ENCODE measurements at regions not wholly inside any gene's neighbourhood (a gene's known extent, or its start where the extent isn't known, plus 50 kb on each side); places are given as distances from the start of the nearest gene placed in this dataset.

DNA sequence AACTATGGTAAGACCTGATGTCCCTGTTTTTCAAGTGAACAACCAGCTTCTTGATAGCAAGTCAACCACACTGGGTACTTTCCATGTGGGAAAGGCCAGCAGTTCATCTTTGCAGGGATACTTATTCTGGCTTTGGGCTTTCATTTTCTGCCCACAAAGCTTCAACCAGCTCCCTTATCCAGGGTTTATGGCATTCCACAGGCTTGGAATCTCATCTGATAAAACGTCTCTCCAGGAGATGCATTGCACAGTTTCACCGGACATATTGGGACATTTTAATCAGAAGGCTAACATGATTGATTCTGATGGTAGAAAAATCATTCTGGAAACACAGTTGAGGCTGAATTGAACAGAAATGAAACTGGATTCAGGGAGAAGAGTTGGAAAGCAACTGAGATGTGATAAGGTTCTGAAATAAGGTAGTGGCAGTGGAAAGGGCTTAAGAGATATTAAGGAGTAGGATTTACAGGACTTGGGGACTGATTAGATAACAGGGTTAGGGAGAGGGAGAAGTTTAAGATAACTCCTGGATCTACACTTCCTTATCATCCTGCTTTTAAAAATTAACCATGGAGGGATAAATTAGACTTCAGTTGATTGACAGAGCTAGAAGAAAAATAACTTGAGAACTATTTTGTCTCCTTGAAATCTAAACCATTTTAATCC is 195.8 kb upstream of the FBXL7 start:
- Histone ChIP-seq H3K4me1 (ENCODE audit: control insufficient read depth, insufficient read depth, low read length) (no peaks in the 10 kb centered on the region), H3K36me3 (ENCODE audit: control insufficient read depth in 2 of 2, insufficient read depth in 2 of 2, low read length in 1 of 2) (no peaks in the 10 kb centered on the region), H2AFZ (ENCODE audit: control insufficient read depth, low read depth, low read length) (no peak overlapping the region), H3K27me3 (replicated peaks in 1 of 2; ENCODE audit: control insufficient read depth in 2 of 2, insufficient read depth in 2 of 2, low read length in 1 of 2) (no peaks in the 10 kb centered on the region), H3K9ac (ENCODE audit: control insufficient read depth, insufficient read depth, low read length) (no peak overlapping the region), H3K4me3 (no peak overlapping the region), H3K9me3 (replicated peaks; ENCODE audit: control insufficient read depth, insufficient read depth, low read length) (no peaks in the 10 kb centered on the region), H3K4me2 (ENCODE audit: control insufficient read depth, insufficient read depth) (no peak overlapping the region), H3K79me2 (ENCODE audit: control insufficient read depth, insufficient read depth, low read length) (no peaks in the 10 kb centered on the region), H4K20me1 (ENCODE audit: control insufficient read depth, insufficient read depth) (no peaks in the 10 kb centered on the region), H3K27ac (ENCODE audit: control insufficient read depth, insufficient read depth) (no peak overlapping the region)
- TF ChIP-seq DPF2 (IDR thresholded peaks at IDR 0.05): no peak
- no peak for TF ChIP-seq KLF5 (IDR thresholded peaks at IDR 0.05; ENCODE audit: partially characterized antibody)
- no peak for DNase-seq (ENCODE audit: low read depth, low spot score)
- intact Hi-C loops (cut with micrococcal nuclease; ENCODE audit: unreplicated experiment) (no loop called here), in situ Hi-C loops (cut with MboI) (no loop called here)
- ChIA-PET CTCF (no interaction called here), RAD21 (ENCODE audit: unreplicated experiment) (no interaction called here), SMC1A (ENCODE audit: uncharacterized antibody, unreplicated experiment) (no interaction called here), POLR2A (no interaction called here)
- ATAC-seq: no peak
- no peak for FAIRE-seq
- WGBS (ENCODE audit: insufficient coverage, insufficient replicate concordance, low lambda C conversion rate, missing lambda C conversion rate): 0% methylated on average over 2 of the region's 2 CpGs
- no TSS peak for BruUV-seq (replicated peaks)

DNA sequence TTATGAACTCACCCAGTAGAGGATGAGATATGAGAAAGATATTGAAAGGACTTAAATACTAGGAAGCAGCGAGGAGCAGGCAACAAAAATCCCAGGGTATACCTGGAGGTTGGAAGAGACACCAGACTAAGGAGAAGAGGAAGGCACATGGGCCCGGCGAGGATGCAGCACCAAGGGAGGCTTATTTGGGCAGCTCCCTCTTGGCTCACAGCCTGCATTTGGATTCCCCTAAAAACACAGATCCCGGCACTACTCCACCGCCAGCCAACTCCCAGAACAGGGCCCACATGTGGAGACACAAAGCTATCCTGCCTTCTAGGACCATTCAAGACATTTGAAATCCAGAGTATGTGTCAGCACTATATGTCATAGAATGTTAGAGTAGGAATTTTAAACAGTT is 199.8 kb upstream of the FBXL7 start:
- no TSS peak for BruUV-seq (replicated peaks)
- intact Hi-C loops (cut with micrococcal nuclease; ENCODE audit: unreplicated experiment) (no loop called here), in situ Hi-C loops (cut with MboI) (no loop called here)
- Histone ChIP-seq H3K4me2 (ENCODE audit: control insufficient read depth, insufficient read depth) (no peak overlapping the region), H3K4me3 (no peak overlapping the region), H3K27ac (ENCODE audit: control insufficient read depth, insufficient read depth) (no peak overlapping the region), H3K27me3 (replicated peaks in 1 of 2; ENCODE audit: control insufficient read depth in 2 of 2, insufficient read depth in 2 of 2, low read length in 1 of 2) (no peaks in the 10 kb centered on the region), H4K20me1 (ENCODE audit: control insufficient read depth, insufficient read depth) (no peaks in the 10 kb centered on the region), H2AFZ (ENCODE audit: control insufficient read depth, low read depth, low read length) (no peak overlapping the region), H3K4me1 (ENCODE audit: control insufficient read depth, insufficient read depth, low read length) (no peaks in the 10 kb centered on the region), H3K36me3 (ENCODE audit: control insufficient read depth in 2 of 2, insufficient read depth in 2 of 2, low read length in 1 of 2) (no peaks in the 10 kb centered on the region), H3K9ac (ENCODE audit: control insufficient read depth, insufficient read depth, low read length) (no peak overlapping the region), H3K9me3 (replicated peaks; ENCODE audit: control insufficient read depth, insufficient read depth, low read length) (no peaks in the 10 kb centered on the region), H3K79me2 (ENCODE audit: control insufficient read depth, insufficient read depth, low read length) (no peaks in the 10 kb centered on the region)
- DNase-seq (ENCODE audit: low read depth, low spot score) (no peak), ATAC-seq (no peak), FAIRE-seq (no peak)
- POLR2A ChIA-PET: no interaction called here
- TF ChIP-seq RELA (IDR thresholded peaks at IDR 0.05; ENCODE audit: borderline replicate concordance, partially characterized antibody): no peak
- WGBS (ENCODE audit: insufficient coverage, insufficient replicate concordance, low lambda C conversion rate, missing lambda C conversion rate): 57% methylated on average over 5 of the region's 5 CpGs
- CTCF ChIA-PET: no interaction called here
- RAD21 ChIA-PET (ENCODE audit: unreplicated experiment): no interaction called here
- SMC1A ChIA-PET (ENCODE audit: uncharacterized antibody, unreplicated experiment): interaction anchor here (1.6 kb wide), 1 partner anchor 12 kb away, joined by 4 read pairs; no protein-coding TSS in a partner anchor
